Thymus (tissue), 11 donors: ENCODE measurements at regions not wholly inside any gene's neighbourhood (a gene's known extent, or its start where the extent isn't known, plus 50 kb on each side); places are given as distances from the start of the nearest gene placed in this dataset.

Source experiments
- DNase-seq, 9 donors: peaks; one replicate each; pipeline ENCODE4 v3.0.0-alpha.2; 2013; ENCODE audit warnings: low spot score in 9 of 9, low read depth in 6 of 9, missing footprints in 1 of 9
- H3K27ac ChIP-seq, 2 donors: one replicate each; pipeline ENCODE4 v1.5.1; 2013; ENCODE audit warnings: control low read depth in 1 of 2, low read depth in 1 of 2, low read length in 1 of 2, mild to moderate bottlenecking in 1 of 2, moderate library complexity in 1 of 2
- H3K27me3 ChIP-seq, 2 donors: one replicate each; pipeline ENCODE4 v1.5.1; 2013; ENCODE audit warnings: low read length in 1 of 2; ENCODE audit not compliant: control insufficient read depth in 2 of 2, insufficient read depth in 1 of 2
- H3K36me3 ChIP-seq, 2 donors: one replicate each; pipeline ENCODE4 v1.5.1; 2013; ENCODE audit warnings: low read length in 1 of 2, mild to moderate bottlenecking in 1 of 2, moderate library complexity in 1 of 2; ENCODE audit not compliant: control insufficient read depth in 2 of 2, insufficient read depth in 2 of 2
- H3K4me1 ChIP-seq, 2 donors: one replicate each; pipeline ENCODE4 v1.5.1; 2013; ENCODE audit warnings: low read length in 2 of 2; ENCODE audit not compliant: control insufficient read depth in 2 of 2, insufficient read depth in 2 of 2
- H3K4me3 ChIP-seq, 2 donors: one replicate each; pipeline ENCODE4 v1.5.1; 2013; ENCODE audit warnings: low read length in 2 of 2, control low read depth in 1 of 2, mild to moderate bottlenecking in 1 of 2
- H3K9me3 ChIP-seq, 2 donors: one replicate each; pipeline ENCODE4 v1.5.1; 2013; ENCODE audit warnings: low read length in 1 of 2, mild to moderate bottlenecking in 1 of 2; ENCODE audit not compliant: control insufficient read depth in 2 of 2, insufficient read depth in 1 of 2
- WGBS: extraction: QIAGEN DNeasy Blood & Tissue Kit; methylation state at CpG from one replicate; pipeline ENCODE4 v1.1.7; 2013; 5-methylcytosine and 5-hydroxymethylcytosine counted together
- donor health status: healthy.

DNA sequence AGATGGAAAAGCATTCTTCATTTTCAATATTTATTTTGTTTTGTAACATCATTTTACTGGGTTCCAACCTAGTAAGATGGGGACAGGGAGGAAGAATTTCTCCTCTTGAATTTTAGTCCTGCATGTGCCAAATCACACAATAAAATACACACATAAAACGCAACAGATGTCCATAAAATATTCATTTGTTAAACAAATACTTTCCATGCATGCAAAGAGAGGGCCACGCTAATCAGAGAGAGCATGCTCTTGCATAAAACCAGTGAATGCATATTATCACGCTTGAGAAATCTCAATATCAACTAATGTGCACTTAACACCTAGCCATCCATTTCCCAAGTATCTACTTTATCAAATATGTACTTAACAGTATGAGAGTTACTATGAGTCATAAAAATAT lies 212.6 kb upstream of the TARS1 start:
- no peak overlapping the region for H3K27ac ChIP-seq
- no peaks in the 10 kb centered on the region for H3K4me1 ChIP-seq
- no peaks in the 10 kb centered on the region for H3K9me3 ChIP-seq
- H3K4me3 ChIP-seq, result no peak overlapping the region
- H3K27me3 ChIP-seq, result no peaks in the 10 kb centered on the region
- no peak for DNase-seq
- H3K36me3 ChIP-seq, result no peaks in the 10 kb centered on the region
- WGBS, result 97% methylated on average over 3 of the region's 3 CpGs

GRCh38 chr5:33229216-33229615 lies 211.5 kb upstream of the TARS1 start:
- whole genome bisulfite sequencing, result 41% methylated on average over 9 of the region's 9 CpGs
- DNase-seq, result no peak
- no peaks in the 10 kb centered on the region for H3K27me3 ChIP-seq
- H3K4me1 ChIP-seq, result no peaks in the 10 kb centered on the region
- no peaks in the 10 kb centered on the region for H3K9me3 ChIP-seq
- no peak overlapping the region for H3K27ac ChIP-seq
- no peaks in the 10 kb centered on the region for H3K36me3 ChIP-seq
- no peak overlapping the region for H3K4me3 ChIP-seq

DNA sequence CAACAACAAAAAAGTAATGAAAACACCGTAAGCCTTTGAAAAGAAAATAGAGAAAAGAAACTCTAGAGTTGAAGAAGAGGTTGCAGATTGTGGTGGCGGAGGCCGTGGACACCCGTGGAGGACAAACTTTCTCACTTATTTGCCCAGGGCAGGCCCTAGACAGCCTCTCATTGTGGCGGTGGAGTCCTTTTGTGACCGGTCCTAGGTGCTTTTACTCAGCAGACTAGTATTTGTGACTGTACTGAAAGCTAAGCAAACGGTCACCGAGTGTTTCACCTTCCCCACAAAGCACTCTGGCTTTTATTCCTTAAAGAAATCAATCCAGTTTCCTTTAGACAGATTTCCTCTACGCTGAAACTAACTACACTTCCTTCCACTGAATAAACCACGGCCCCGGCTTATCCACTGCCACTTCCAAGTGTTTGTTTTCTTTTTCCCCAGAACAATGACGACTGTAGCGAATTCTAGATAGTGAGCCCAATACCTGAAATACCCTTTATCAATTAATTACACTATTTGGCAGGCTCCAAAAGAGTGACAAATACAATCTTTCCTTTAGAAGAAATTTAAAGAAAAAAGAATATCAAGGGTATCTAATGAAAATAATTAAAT lies 210.2 kb upstream of the TARS1 start:
- no peak for DNase-seq
- WGBS, result 86% methylated on average over 13 of the region's 13 CpGs
- Histone ChIP-seq H3K27ac (no peak overlapping the region), H3K4me1 (peaks cover 4 to 7% of the 10 kb centered on the region in 2 donors), H3K4me3 (no peak overlapping the region), H3K27me3 (no peaks in the 10 kb centered on the region), H3K9me3 (no peaks in the 10 kb centered on the region), H3K36me3 (no peaks in the 10 kb centered on the region)

DNA sequence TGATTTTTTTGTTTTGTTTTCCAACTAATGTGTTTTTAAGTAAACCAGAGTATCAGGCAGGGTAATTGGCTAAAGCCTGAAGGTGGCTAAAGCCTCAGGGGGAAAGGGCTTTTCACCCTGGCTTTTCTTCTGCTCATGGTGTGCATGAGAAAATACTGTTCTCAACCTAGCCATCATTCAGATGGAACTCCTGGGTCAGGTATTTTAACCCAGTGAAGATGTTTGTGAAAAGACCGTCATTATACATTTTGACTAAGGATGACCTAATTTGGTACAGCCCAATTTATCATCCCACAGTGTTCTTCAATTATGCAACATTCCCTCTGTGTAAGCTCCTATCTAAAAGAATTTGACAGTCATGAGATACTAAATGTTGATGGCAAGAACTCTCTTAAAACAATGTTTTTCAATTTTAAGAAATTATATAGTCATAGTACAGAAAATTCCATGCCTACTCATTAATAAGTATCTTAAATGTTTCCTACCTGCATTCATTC lies 209.5 kb upstream of the TARS1 start:
- H3K27ac ChIP-seq, result no peak overlapping the region
- no peaks in the 10 kb centered on the region for H3K27me3 ChIP-seq
- H3K4me3 ChIP-seq, result no peak overlapping the region
- no peaks in the 10 kb centered on the region for H3K9me3 ChIP-seq
- DNase-seq, result no peak
- H3K36me3 ChIP-seq, result no peaks in the 10 kb centered on the region
- H3K4me1 ChIP-seq, result peaks cover 6 to 9% of the 10 kb centered on the region in 2 donors
- 100% methylated on average over 1 of the region's 1 CpG for WGBS

GRCh38 chr5:33231935-33232334 lies 208.8 kb upstream of the TARS1 start:
- Histone ChIP-seq H3K36me3 (no peaks in the 10 kb centered on the region), H3K4me1 (peaks cover 6 to 12% of the 10 kb centered on the region in 2 donors), H3K9me3 (no peaks in the 10 kb centered on the region), H3K4me3 (no peak overlapping the region), H3K27me3 (no peaks in the 10 kb centered on the region), H3K27ac (no peak overlapping the region)
- 91% methylated on average over 4 of the region's 4 CpGs for WGBS
- no peak for DNase-seq

DNA sequence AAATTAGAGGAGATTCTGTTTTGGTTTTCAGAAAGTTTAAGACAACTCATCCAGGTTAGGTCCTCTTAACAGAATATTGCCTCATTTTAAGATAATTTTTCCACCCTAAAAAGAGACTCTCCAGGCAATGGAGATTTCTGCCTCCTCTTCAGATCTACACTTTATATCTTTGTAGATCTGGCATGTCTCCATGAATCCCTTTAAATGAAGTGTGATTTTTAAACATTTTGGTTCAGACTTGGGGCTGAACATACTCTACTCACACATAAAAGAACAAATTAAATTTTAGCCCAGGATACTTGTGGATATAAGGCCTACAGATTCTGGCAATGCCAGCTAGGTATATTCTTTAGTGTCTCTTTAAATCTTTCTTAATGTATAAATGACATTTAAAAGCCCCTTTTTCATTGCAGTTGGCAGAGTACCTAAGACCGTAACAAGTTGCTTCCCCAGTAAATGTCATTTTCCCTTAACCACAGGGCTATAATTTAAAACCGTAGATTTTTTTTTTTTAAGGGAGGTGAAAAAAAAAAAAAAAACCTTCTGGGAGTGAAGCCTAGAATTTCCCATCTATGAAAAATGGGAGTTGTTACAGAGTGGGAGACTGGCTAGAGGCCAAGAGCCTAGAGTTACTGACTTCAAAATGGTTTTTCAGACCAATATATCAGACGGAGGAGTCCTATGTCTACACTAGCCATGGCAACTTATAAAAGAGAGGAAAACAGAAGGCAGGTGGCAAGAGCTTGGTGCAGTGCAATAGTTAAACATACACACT lies 207.8 kb upstream of the TARS1 start:
- 75% methylated on average over 3 of the region's 3 CpGs for WGBS
- no peak overlapping the region for H3K4me3 ChIP-seq
- peaks cover 6 to 18% of the 10 kb centered on the region in 2 donors for H3K4me1 ChIP-seq
- DNase-seq, result no peak
- H3K36me3 ChIP-seq, result no peaks in the 10 kb centered on the region
- H3K9me3 ChIP-seq, result no peaks in the 10 kb centered on the region
- no peak overlapping the region for H3K27ac ChIP-seq
- no peaks in the 10 kb centered on the region for H3K27me3 ChIP-seq

GRCh38 chr5:33235304-33235703 lies 205.5 kb upstream of the TARS1 start:
- no peak overlapping the region for H3K4me3 ChIP-seq
- no peak overlapping the region for H3K27ac ChIP-seq
- WGBS, result 97% methylated on average over 4 of the region's 4 CpGs
- H3K9me3 ChIP-seq, result no peaks in the 10 kb centered on the region
- no peaks in the 10 kb centered on the region for H3K27me3 ChIP-seq
- no peaks in the 10 kb centered on the region for H3K36me3 ChIP-seq
- DNase-seq, result no peak
- peaks cover 8 to 20% of the 10 kb centered on the region in 2 donors for H3K4me1 ChIP-seq

DNA sequence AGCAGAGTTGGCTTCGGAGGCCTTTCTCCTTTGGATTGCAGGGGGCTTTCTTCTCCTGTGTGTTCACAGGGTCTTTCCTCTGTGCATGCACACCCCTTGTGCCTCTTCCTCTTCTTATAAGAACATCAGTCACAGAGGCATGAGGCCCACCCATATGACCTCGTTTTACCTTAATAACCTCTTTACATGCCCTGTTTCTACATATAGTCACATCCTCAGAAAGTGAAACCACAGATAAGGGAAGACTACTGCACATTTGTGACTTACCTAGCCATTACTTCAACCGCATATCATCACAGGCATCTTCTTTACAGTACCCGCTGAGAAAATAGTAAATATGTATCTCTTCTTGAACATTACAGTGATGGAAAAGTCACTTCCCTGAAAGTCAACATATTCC lies 204.9 kb upstream of the TARS1 start:
- no peaks in the 10 kb centered on the region for H3K36me3 ChIP-seq
- DNase-seq, result peak; percentile 19 to 66 (median 31)
- H3K4me3 ChIP-seq, result no peak overlapping the region
- no peaks in the 10 kb centered on the region for H3K9me3 ChIP-seq
- peaks cover 8 to 20% of the 10 kb centered on the region in 2 donors for H3K4me1 ChIP-seq
- H3K27ac ChIP-seq, result peak overlapping the region in 1 of 2 donors; percentile 47
- H3K27me3 ChIP-seq, result no peaks in the 10 kb centered on the region
- 33% methylated on average over 4 of the region's 4 CpGs for WGBS

GRCh38 chr5:33237471-33237870 lies 203.3 kb upstream of the TARS1 start:
- no peak for DNase-seq
- H3K27ac ChIP-seq, result no peak overlapping the region
- H3K4me1 ChIP-seq, result peaks cover 8 to 25% of the 10 kb centered on the region in 2 donors

More at GRCh38 chr5:33237471-33237870, 203.3 kb upstream of the TARS1 start:
- Histone ChIP-seq H3K36me3 (no peaks in the 10 kb centered on the region), H3K4me3 (no peak overlapping the region), H3K27me3 (no peaks in the 10 kb centered on the region), H3K9me3 (no peaks in the 10 kb centered on the region)
